Endothelial cell of umbilical vein (primary cell): ENCODE measurements at regions not wholly inside any gene's neighbourhood (a gene's known extent, or its start where the extent isn't known, plus 50 kb on each side); places are given as distances from the start of the nearest gene placed in this dataset.

ENCODE experiments used
- BruUV-seq: library from RNA; stranded (reverse); fragments of 400-500 nt; replicated peaks from 2 replicates; lab custom pipeline; 2021; lab: Mats Ljungman, UMichigan
- CTCF ChIA-PET: fragments of 300-600, 350-600 bp; sonication (Branson Sonifier 250); formaldehyde crosslinking; loops from one replicate; lab custom pipeline; 2021; ENCODE audit warnings: antibody characterized with exemption, inconsistent platforms; lab: Charles Lee
- POLR2A ChIA-PET: fragments of 300-600, 350-600 bp; sonication (Branson Sonifier 250); formaldehyde crosslinking; loops from one replicate; lab custom pipeline; 2021; ENCODE audit warnings: antibody characterized with exemption, inconsistent platforms; lab: Charles Lee
- DNase-seq: peaks from one replicate; pipeline ENCODE4 v3.0.0-alpha.2; 2011; ENCODE audit warnings: low read depth, low spot score
- FAIRE-seq: peaks from 2 replicates; lab custom pipeline; 2011; peaks lifted over from hg19 to GRCh38; lab: Jason Lieb, UNC
- H2AFZ ChIP-seq: 2 replicates; pipeline ENCODE4 v1.6.0; 2012; ENCODE audit warnings: low read depth, low read length, control low read depth, inconsistent platforms
- H3K27ac ChIP-seq: 2 replicates; pipeline ENCODE4 v1.5.1; 2011; ENCODE audit warnings: low read depth, mild to moderate bottlenecking, control low read depth, low read length, moderate library complexity; ENCODE audit not compliant: insufficient read depth
- H3K27me3 ChIP-seq, 2 experiments: 2 replicates each; pipeline versions ENCODE4 v1.6.0 to v1.6.1; 2011; ENCODE audit warnings: low read length in 2 of 2, mixed read lengths in 1 of 2; ENCODE audit not compliant: control insufficient read depth in 2 of 2, insufficient read depth in 2 of 2
- H3K36me3 ChIP-seq, 2 experiments: 2 replicates in 1 of 2; 3 replicates in 1 of 2; pipeline ENCODE4 v1.5.1; 2011; ENCODE audit warnings: low read length in 2 of 2, mild to moderate bottlenecking in 1 of 2, moderate library complexity in 1 of 2; ENCODE audit not compliant: control insufficient read depth in 2 of 2, insufficient read depth in 2 of 2; ENCODE audit errors: extremely low read depth in 1 of 2
- H3K4me1 ChIP-seq: 3 replicates; pipeline ENCODE4 v1.5.1; 2011; ENCODE audit warnings: mild to moderate bottlenecking, low read length; ENCODE audit not compliant: control insufficient read depth, insufficient read depth; ENCODE audit errors: extremely low read depth
- H3K4me2 ChIP-seq: 2 replicates; pipeline ENCODE4 v1.6.1; 2011; ENCODE audit warnings: low read length, control low read depth, mixed read lengths; ENCODE audit not compliant: insufficient read depth
- H3K4me3 ChIP-seq, 3 experiments: fragments of 200-600 bp in 1 of 3; sonication (generic), shearing (Covaris generic) in 1 of 3; replicated peaks in 1 of 3; 2 replicates each; pipeline ENCODE4 v1.5.1; 2011 to 2016; ENCODE audit warnings: control low read depth in 3 of 3, low read length in 3 of 3, mild to moderate bottlenecking in 2 of 3, inconsistent platforms in 1 of 3, low read depth in 1 of 3, moderate library complexity in 1 of 3; ENCODE audit not compliant: insufficient read depth in 1 of 3
- H3K79me2 ChIP-seq: 2 replicates; pipeline ENCODE4 v1.6.0; 2012; ENCODE audit warnings: low read length, inconsistent platforms; ENCODE audit not compliant: control insufficient read depth, insufficient read depth
- H3K9ac ChIP-seq: replicated peaks from 2 replicates; pipeline ENCODE3; 2011; ENCODE audit warnings: low read length, control low read depth; ENCODE audit not compliant: insufficient read depth; ENCODE audit errors: extremely low read depth
- H3K9me1 ChIP-seq: replicated peaks from 3 replicates; pipeline ENCODE4 v1.6.0; 2011; ENCODE audit warnings: mild to moderate bottlenecking, low read length; ENCODE audit not compliant: control insufficient read depth, insufficient read depth; ENCODE audit errors: extremely low read depth
- H3K9me3 ChIP-seq: replicated peaks from 2 replicates; pipeline ENCODE4 v1.5.1; 2012; ENCODE audit warnings: low read length, inconsistent platforms; ENCODE audit not compliant: control insufficient read depth, insufficient read depth
- H4K20me1 ChIP-seq: replicated peaks from 2 replicates; pipeline ENCODE3; 2011; ENCODE audit warnings: mild to moderate bottlenecking, low read length; ENCODE audit not compliant: control insufficient read depth, insufficient read depth; ENCODE audit errors: extremely low read depth
- EZH2 ChIP-seq: IDR thresholded peaks from 2 replicates; pipeline ENCODE4 v1.6.1; 2012; ENCODE audit warnings: borderline replicate concordance, low read depth, mild to moderate bottlenecking, moderate library complexity, low read length, inconsistent platforms; ENCODE audit not compliant: severe bottlenecking
- FOS ChIP-seq: IDR thresholded peaks from 2 replicates; pipeline ENCODE4 v1.6.1; 2011; ENCODE audit warnings: mild to moderate bottlenecking, low read length, moderate library complexity, borderline replicate concordance; ENCODE audit not compliant: insufficient read depth
- GATA2 ChIP-seq: IDR thresholded peaks from 2 replicates; pipeline ENCODE4 v1.7.0; 2011; ENCODE audit warnings: low read depth, mild to moderate bottlenecking, moderate library complexity, mixed read lengths, low read length; ENCODE audit not compliant: insufficient read length, insufficient read depth
- JUN ChIP-seq: IDR thresholded peaks from 2 replicates; pipeline ENCODE4 v1.6.1; 2011; ENCODE audit warnings: borderline replicate concordance, low read depth; ENCODE audit not compliant: insufficient read length, insufficient read depth
- MAX ChIP-seq: IDR thresholded peaks from 2 replicates; pipeline ENCODE4 v1.6.1; 2011; ENCODE audit not compliant: insufficient read depth, insufficient read length
- MYC ChIP-seq: IDR thresholded peaks from one replicate; pipeline ENCODE4 v1.6.1; 2011; ENCODE audit warnings: mild to moderate bottlenecking, low read depth, low read length
- POLR2A ChIP-seq: IDR thresholded peaks from 2 replicates; pipeline ENCODE4 v1.6.1; 2012; ENCODE audit warnings: low read depth, mild to moderate bottlenecking, control low read depth, low read length
- POLR2AphosphoS5 ChIP-seq: IDR thresholded peaks from 2 replicates; pipeline ENCODE4 v1.6.1; 2012; ENCODE audit warnings: low read depth, mild to moderate bottlenecking, control low read depth, low read length, moderate library complexity; ENCODE audit not compliant: insufficient read depth
- dilution Hi-C: fragments of 300-500 bp; cut with MboI; formaldehyde crosslinking; loops from one replicate; pipeline ENCODE4 v1.15.0; 2019; ENCODE audit warnings: low sequenced_read_pairs; ENCODE audit not compliant: extremely low pct_ligation_motif_present
- intact Hi-C: fragments of 100-400 bp; cut with micrococcal nuclease; formaldehyde crosslinking; loops from one replicate; pipeline ENCODE4 v1.10.0; 2022
- TF ChIP-seq, protein P1 (sequence below), 2 donors: IDR thresholded peaks; 1 replicate in 1 of 2; 2 replicates in 1 of 2; pipeline ENCODE4 v1.5.1; 2011; ENCODE audit warnings: low read length in 2 of 2, mild to moderate bottlenecking in 2 of 2, moderate library complexity in 2 of 2, control low read depth in 1 of 2, inconsistent platforms in 1 of 2, low read depth in 1 of 2; ENCODE audit not compliant: insufficient read depth in 1 of 2; ENCODE audit errors: extremely low read depth in 1 of 2

- POLR2A ChIA-PET, result no interaction called here
- Histone ChIP-seq H3K27me3 (peaks cover 14 to 26% of the 10 kb centered on the region in 2 experiments), H3K36me3 (no peaks in the 10 kb centered on the region), H4K20me1 (no peaks in the 10 kb centered on the region), H3K4me3 (no peak overlapping the region), H3K9me3 (no peaks in the 10 kb centered on the region), H3K9me1 (no peaks in the 10 kb centered on the region), H3K27ac (no peak overlapping the region), H3K4me2 (no peak overlapping the region), H2AFZ (no peak overlapping the region), H3K79me2 (no peaks in the 10 kb centered on the region), H3K9ac (no peak overlapping the region), H3K4me1 (no peaks in the 10 kb centered on the region)
- dilution Hi-C loops (no loop called here), intact Hi-C loops (no loop called here)
- CTCF ChIA-PET, result no interaction called here
- no TSS peak for BruUV-seq
- FAIRE-seq, result no peak
- DNase-seq, result no peak
- no peak for TF ChIP-seq JUN
- no peak for TF ChIP-seq POLR2AphosphoS5
- TF ChIP-seq POLR2A, result no peak
- TF ChIP-seq MAX, result no peak
- TF ChIP-seq, protein P1, sequence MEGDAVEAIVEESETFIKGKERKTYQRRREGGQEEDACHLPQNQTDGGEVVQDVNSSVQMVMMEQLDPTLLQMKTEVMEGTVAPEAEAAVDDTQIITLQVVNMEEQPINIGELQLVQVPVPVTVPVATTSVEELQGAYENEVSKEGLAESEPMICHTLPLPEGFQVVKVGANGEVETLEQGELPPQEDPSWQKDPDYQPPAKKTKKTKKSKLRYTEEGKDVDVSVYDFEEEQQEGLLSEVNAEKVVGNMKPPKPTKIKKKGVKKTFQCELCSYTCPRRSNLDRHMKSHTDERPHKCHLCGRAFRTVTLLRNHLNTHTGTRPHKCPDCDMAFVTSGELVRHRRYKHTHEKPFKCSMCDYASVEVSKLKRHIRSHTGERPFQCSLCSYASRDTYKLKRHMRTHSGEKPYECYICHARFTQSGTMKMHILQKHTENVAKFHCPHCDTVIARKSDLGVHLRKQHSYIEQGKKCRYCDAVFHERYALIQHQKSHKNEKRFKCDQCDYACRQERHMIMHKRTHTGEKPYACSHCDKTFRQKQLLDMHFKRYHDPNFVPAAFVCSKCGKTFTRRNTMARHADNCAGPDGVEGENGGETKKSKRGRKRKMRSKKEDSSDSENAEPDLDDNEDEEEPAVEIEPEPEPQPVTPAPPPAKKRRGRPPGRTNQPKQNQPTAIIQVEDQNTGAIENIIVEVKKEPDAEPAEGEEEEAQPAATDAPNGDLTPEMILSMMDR (IDR thresholded peaks at IDR 0.05; ENCODE audit: extremely low read depth in 1 of 2, insufficient read depth in 1 of 2, low read depth in 1 of 2, low read length in 2 of 2), result no peak
- no peak for TF ChIP-seq MYC
- TF ChIP-seq GATA2, result no peak
- TF ChIP-seq FOS, result no peak
- no peak for TF ChIP-seq EZH2
Measured at GRCh38 chr7:106806556-106806955, 58.5 kb upstream of the PIK3CG start.
